ENCODE measurements at regions not wholly inside any gene's neighbourhood (a gene's known extent, or its start where the extent isn't known, plus 50 kb on each side); places are given as distances from the start of the nearest gene placed in this dataset.

GRCh38 chr3:174618368-174619080 lies 240.6 kb upstream of the NAALADL2 start:
- DNase-seq (ENCODE audit: extremely low read depth in 1 of 11, low read depth in 9 of 11, low spot score in 4 of 11) = no peak

DNA sequence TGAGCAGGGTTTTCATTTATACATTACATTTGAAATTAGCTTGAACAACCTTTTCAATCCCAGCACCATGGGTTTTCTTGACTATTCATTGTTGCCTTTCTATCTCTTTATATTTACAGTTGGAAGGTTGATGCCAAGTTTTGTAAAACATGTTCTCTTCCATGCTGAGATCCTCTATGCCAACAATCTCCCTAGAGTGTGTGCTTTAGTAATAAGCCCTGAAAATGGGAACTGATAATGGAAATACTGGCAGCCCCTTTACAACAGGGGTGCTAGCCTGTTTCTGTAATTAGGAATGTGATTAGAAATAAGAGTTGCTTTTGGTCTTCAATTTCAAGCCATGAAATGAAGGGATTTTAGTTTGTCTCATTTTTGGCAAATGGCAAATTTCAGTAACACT lies 239.9 kb upstream of the NAALADL2 start:
- no peak for DNase-seq (ENCODE audit: extremely low read depth in 1 of 11, low read depth in 9 of 11, low spot score in 4 of 11)

GRCh38 chr3:174620138-174620537 lies 239.0 kb upstream of the NAALADL2 start:
- no peak for DNase-seq (ENCODE audit: extremely low read depth in 1 of 11, low read depth in 9 of 11, low spot score in 4 of 11)

DNA sequence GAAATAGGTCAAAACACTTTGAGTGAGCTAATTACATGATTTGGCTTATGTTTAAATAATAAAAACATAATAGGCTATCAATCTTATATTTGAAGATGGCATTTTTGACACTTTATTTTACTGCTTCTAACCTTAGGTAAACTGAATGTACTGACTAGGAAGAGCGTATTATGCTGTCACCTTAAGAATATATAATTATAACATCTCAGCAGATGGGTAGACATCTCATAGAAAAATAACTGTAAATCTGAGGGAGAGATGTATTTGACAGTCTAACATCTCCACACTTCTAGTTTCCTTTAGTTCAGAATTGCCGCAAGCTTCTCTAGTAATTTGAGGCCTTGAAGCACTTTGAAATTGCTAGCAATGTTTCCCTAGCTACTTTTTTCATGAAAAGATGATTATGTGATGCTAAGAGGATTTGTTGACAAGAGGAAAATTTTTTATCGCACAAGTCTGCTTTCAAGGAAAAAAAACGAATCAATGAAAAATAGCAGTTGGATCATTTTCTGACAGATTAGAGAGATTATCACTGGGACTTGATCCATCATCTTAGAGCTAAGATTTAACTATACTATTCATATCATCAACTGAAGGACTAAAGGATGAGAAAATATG lies 238.2 kb upstream of the NAALADL2 start:
- no peak for DNase-seq (ENCODE audit: extremely low read depth in 1 of 11, low read depth in 9 of 11, low spot score in 4 of 11)

DNA sequence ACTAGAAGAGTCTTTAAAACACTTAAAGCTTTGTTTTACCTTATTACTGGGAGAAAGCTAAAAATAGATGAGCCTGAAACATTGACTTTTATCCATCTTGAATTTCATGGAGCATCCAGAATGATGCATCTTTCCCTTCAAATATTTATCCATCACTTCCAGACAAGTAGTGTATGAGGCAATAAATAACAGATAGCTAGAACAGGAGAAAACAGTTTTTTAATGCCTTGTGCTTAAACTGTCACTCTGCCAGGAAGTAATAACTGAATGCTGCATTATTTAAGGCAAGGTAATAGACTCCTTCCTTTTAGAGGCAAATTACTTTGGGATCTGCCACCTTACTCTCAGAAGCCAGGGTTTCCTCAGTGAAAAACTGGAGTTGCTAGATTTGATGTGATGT lies 225.8 kb upstream of the NAALADL2 start:
- DNase-seq (ENCODE audit: extremely low read depth in 1 of 11, low read depth in 9 of 11, low spot score in 4 of 11) = no peak

GRCh38 chr3:174636451-174636850 lies 222.7 kb upstream of the NAALADL2 start:
- DNase-seq (ENCODE audit: extremely low read depth in 1 of 11, low read depth in 9 of 11, low spot score in 4 of 11) = no peak

DNA sequence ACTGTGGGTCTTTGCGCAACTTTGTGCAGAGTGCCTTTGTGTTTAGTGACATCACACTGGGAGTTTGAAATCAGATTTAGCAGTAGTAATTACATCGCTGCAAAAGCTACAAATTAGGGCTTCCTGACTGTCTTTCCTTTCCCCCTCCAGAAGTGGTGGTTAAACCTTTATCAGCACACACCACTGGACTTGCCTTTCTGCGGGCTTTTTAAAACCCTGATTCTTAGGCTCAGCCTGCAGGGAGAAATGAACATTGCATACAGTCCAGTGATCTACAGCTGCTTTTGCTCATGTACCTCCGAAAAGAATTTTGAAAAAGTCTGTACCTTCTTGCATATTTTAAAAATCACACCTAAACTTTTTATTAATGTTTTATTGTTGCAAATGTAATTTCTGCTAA lies 219.7 kb upstream of the NAALADL2 start:
- DNase-seq (ENCODE audit: extremely low read depth in 1 of 11, low read depth in 9 of 11, low spot score in 4 of 11) = no peak

- peak in 1 of 11 donors; percentile 3 for DNase-seq (ENCODE audit: extremely low read depth in 1 of 11, low read depth in 9 of 11, low spot score in 4 of 11)
Measured at GRCh38 chr3:174639970-174640369, 219.2 kb upstream of the NAALADL2 start.

DNA sequence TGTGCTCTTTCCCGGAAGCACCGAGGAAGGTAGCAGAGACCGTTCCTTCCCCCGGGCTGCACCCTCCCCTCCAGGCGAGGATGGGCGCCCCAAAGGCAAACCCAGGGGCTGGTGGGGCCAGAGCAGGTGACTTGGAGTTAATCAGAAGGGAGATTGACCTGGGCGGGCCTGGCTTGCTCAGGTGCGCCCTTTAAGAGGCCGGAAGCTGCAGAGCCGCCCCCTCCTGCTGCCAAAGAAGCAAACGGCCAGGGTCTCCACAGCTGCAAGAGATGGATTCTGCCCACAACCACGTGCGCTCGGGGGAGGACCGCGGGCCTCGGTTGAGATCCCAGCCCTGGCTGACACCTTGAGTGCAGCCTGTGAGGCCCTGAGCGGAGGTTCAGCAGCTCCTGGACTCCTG lies 218.2 kb upstream of the NAALADL2 start:
- DNase-seq (ENCODE audit: extremely low read depth in 1 of 11, low read depth in 9 of 11, low spot score in 4 of 11) = no peak

- DNase-seq (ENCODE audit: extremely low read depth in 1 of 11, low read depth in 9 of 11, low spot score in 4 of 11) = no peak
Measured at GRCh38 chr3:174644287-174644686, 214.8 kb upstream of the NAALADL2 start.

DNA sequence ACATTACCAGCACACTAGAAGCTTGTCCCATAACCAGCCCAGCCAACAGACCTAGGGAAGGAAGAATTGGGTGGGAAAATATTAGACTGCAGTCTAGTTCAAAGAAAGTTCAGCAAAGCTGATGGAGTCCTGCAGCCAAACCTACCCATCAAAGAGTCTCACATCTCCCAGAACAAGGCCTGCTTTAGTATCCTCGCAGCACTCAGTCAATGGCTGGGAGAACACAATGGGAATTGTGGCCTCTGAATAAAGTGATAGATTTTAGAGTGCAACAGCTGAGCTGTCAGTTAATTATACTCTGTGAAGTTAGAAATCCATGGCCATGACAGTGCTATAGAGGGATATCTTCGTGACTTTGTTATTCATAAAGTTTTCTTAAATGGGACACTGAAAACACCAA lies 207.2 kb upstream of the NAALADL2 start:
- no peak for DNase-seq (ENCODE audit: extremely low read depth in 1 of 11, low read depth in 9 of 11, low spot score in 4 of 11)

- DNase-seq (ENCODE audit: extremely low read depth in 1 of 11, low read depth in 9 of 11, low spot score in 4 of 11) = no peak
Measured at GRCh38 chr3:174659511-174659910, 199.6 kb upstream of the NAALADL2 start.

DNA sequence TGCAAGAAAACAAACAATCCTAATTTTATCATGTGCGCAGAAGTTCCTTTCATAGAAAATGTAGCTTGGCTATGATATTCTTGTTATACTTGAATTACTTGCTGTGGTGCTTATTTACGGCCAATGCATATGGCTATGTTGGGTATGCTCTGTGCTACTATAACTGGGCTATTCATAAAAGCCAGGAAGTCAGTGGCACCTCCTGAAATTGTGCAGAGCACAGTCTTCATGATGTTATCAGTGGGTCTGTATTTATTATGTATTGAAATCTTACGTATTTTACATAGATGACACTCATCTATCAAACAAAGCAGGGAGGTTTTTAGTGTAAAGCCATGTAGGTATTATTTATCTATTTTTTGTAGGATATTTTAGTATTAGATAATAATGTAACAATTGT lies 196.5 kb upstream of the NAALADL2 start:
- DNase-seq (ENCODE audit: extremely low read depth in 1 of 11, low read depth in 9 of 11, low spot score in 4 of 11) = no peak

DNA sequence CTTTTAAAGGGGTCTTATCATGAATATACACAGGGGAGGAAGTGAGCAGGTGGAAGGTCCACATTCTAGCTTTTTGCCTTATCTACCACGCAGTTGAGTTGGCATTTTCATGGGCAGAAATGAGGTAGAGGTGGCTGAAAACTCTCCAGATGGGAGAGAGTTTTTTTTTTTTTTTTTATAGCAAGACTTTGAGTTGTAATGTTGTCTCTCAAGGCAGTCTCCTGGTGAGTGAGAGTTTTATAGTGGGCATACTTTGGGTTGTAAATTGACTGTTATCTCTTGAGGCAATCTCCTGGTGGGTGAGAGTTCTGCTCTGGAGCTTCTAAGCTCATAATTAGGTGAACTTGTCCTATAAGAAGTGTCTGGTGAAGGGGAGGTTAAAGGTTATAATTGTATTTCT lies 191.7 kb upstream of the NAALADL2 start:
- no peak for DNase-seq (ENCODE audit: extremely low read depth in 1 of 11, low read depth in 9 of 11, low spot score in 4 of 11)

GRCh38 chr3:174675406-174675805 lies 183.7 kb upstream of the NAALADL2 start:
- DNase-seq (ENCODE audit: extremely low read depth in 1 of 11, low read depth in 9 of 11, low spot score in 4 of 11) = no peak

DNA sequence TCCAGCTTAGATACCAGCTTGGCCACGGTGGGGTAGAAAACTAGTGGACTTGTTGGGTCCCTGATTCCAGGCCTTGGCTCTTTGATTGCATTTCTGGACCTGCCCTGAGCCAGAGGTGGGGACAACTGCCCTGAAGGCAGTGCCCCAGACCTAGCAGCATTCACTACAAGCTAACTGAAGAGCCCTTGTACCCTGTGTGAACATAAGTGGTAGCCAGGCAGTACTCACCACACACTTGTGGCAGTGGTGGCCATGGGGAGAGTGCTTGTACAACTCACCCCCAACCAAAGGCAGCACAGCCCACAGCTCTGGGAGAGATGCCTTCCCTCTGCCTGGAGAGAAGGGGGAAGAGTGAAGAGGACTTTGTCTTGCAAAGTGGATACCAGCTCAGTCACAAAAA lies 177.3 kb upstream of the NAALADL2 start:
- no peak for DNase-seq (ENCODE audit: extremely low read depth in 1 of 11, low read depth in 9 of 11, low spot score in 4 of 11)

DNA sequence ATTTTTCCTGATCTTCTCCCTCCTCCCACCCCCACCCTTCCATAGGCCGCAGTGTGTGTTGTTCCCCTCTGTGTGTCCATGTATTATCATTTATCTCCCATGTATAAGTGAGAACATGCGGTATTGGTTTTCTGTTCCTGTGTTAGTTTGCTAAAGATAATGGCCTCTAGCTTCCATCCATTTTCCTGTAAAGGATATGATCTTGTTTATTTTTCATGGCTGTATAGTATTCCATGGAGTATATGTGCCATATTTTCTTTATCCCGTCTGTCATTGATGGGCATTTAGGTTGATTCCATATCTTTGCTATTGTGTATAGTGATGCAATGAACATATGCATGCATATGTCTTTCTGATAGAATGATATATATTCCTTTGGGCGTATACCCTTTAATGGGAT lies 173.3 kb upstream of the NAALADL2 start:
- no peak for DNase-seq (ENCODE audit: extremely low read depth in 1 of 11, low read depth in 9 of 11, low spot score in 4 of 11)

GRCh38 chr3:174697310-174697709 lies 161.8 kb upstream of the NAALADL2 start:
- DNase-seq (ENCODE audit: extremely low read depth in 1 of 11, low read depth in 9 of 11, low spot score in 4 of 11) = no peak

GRCh38 chr3:174700736-174701135 lies 158.4 kb upstream of the NAALADL2 start:
- DNase-seq (ENCODE audit: extremely low read depth in 1 of 11, low read depth in 9 of 11, low spot score in 4 of 11) = no peak

DNA sequence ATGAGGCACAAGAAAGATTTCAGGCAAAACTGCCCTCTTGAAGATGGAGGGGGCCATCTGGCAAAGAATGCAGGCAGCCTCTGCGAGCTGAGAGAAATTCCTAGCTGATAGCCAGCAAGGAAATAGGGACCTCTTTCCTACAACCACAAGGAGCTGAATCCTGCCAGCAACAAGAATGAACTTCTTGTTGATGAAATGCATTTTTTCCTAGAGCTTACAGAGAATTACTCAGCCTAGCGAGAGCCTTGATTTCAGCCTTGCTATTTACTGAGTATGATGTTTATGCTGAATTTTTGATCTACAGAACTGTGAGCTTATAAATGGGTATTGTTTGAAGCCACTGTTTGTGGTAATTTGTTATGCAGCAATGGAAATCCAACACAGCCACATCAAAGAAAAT lies 148.5 kb upstream of the NAALADL2 start:
- no peak for DNase-seq (ENCODE audit: extremely low read depth in 1 of 11, low read depth in 9 of 11, low spot score in 4 of 11)

- DNase-seq (ENCODE audit: extremely low read depth in 1 of 11, low read depth in 9 of 11, low spot score in 4 of 11) = no peak
Measured at GRCh38 chr3:174715386-174715785, 143.7 kb upstream of the NAALADL2 start.

Data from renal cortex interstitium (tissue), 11 donors.